ENCODE measurements at regions not wholly inside any gene's neighbourhood (a gene's known extent, or its start where the extent isn't known, plus 50 kb on each side); places are given as distances from the start of the nearest gene placed in this dataset.

DNA sequence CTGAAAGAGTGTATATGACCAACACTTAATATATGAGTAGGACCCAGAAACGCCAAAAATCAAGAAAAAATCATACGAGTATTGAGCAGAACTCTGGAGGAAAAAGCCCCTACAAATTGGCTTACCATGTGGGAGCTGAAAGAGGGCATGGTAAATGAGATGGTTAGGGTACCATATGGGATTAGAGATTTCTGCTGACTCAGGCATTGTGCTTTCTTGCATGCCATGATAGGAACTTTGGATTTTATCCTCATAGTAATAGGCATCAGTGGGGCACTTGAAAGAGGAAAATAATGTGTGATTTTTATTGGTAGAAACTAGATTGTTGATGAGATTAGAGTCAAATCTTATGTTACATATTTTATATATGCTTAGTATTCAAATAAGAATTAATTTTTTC is 271.1 kb downstream of the CBLN2 start:
- Histone ChIP-seq H3K36me3 (no peaks in the 10 kb centered on the region), H3K9me3 (no peaks in the 10 kb centered on the region), H3K27me3 (no peaks in the 10 kb centered on the region), H3K4me3 (no peak overlapping the region), H3K4me1 (no peaks in the 10 kb centered on the region), H3K27ac (no peak overlapping the region)
- intact Hi-C loops (cut with DNase I) = no loop called here
- TF ChIP-seq POLR2A (IDR thresholded peaks at IDR 0.05) = no peak
- TF ChIP-seq, protein P1, sequence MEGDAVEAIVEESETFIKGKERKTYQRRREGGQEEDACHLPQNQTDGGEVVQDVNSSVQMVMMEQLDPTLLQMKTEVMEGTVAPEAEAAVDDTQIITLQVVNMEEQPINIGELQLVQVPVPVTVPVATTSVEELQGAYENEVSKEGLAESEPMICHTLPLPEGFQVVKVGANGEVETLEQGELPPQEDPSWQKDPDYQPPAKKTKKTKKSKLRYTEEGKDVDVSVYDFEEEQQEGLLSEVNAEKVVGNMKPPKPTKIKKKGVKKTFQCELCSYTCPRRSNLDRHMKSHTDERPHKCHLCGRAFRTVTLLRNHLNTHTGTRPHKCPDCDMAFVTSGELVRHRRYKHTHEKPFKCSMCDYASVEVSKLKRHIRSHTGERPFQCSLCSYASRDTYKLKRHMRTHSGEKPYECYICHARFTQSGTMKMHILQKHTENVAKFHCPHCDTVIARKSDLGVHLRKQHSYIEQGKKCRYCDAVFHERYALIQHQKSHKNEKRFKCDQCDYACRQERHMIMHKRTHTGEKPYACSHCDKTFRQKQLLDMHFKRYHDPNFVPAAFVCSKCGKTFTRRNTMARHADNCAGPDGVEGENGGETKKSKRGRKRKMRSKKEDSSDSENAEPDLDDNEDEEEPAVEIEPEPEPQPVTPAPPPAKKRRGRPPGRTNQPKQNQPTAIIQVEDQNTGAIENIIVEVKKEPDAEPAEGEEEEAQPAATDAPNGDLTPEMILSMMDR (IDR thresholded peaks at IDR 0.05) = no peak
- DNase-seq (no peak), ATAC-seq (no peak)
- 46% methylated on average over 2 of the region's 2 CpGs for WGBS (ENCODE audit: insufficient coverage, low coverage, low lambda C conversion rate, missing lambda C conversion rate)

DNA sequence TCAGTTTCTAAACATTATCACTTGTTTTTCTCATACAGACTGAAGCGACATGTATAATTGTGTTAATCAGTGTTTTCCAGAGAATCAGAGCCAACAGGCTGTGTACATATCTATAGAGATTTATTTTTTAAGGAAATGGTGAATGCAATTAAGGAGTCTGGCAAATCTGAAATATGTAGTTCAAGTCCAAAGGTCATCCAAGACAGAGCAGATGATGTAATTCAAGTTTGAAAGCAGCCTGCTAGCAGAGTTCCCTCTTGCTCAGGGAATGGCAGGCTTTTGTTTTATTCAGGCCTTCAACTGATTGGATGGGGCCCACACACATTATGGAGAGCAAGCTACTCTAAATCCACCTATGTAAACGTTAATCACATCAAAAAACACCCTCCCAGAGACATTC is 282.6 kb downstream of the CBLN2 start:
- WGBS (ENCODE audit: insufficient coverage, low coverage, low lambda C conversion rate, missing lambda C conversion rate) = 34% methylated on average over 2 of the region's 2 CpGs
- ATAC-seq (no peak), DNase-seq (no peak)
- TF ChIP-seq, protein P1 (IDR thresholded peaks at IDR 0.05) = no peak
- TF ChIP-seq POLR2A (IDR thresholded peaks at IDR 0.05) = no peak
- intact Hi-C loops (cut with DNase I) = no loop called here
- no peaks in the 10 kb centered on the region for H3K4me1 ChIP-seq
- H3K36me3 ChIP-seq = no peaks in the 10 kb centered on the region
- H3K27ac ChIP-seq = no peak overlapping the region
- H3K9me3 ChIP-seq = no peaks in the 10 kb centered on the region
- H3K4me3 ChIP-seq = no peak overlapping the region
- H3K27me3 ChIP-seq = no peaks in the 10 kb centered on the region

DNA sequence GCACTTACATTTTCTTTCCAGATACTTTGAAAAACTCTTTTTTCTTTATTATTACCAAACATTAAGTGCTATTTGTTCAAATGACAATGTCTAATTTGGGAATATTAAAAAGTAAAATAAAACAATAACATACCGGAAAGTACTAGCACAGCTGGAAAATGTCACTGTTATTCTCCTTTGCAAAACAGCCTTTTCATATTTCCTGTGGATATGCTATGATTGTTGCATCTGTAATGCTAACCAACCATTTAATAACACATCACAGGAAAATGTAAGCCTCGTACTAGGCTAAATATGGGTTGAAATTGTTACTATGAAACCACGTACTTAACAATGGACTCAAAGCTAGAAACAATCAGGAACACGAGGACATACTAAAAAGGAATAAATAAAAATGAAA is 298.1 kb downstream of the CBLN2 start:
- Histone ChIP-seq H3K9me3 (no peaks in the 10 kb centered on the region), H3K27me3 (no peaks in the 10 kb centered on the region), H3K4me3 (no peak overlapping the region), H3K36me3 (no peaks in the 10 kb centered on the region), H3K4me1 (no peaks in the 10 kb centered on the region), H3K27ac (no peak overlapping the region)
- DNase-seq (no peak), ATAC-seq (no peak)
- TF ChIP-seq, protein P1 (IDR thresholded peaks at IDR 0.05) = no peak
- TF ChIP-seq POLR2A (IDR thresholded peaks at IDR 0.05) = no peak
- 32% methylated on average over 4 of the region's 4 CpGs for WGBS (ENCODE audit: insufficient coverage, low coverage, low lambda C conversion rate, missing lambda C conversion rate)
- intact Hi-C loops (cut with DNase I) = no loop called here

DNA sequence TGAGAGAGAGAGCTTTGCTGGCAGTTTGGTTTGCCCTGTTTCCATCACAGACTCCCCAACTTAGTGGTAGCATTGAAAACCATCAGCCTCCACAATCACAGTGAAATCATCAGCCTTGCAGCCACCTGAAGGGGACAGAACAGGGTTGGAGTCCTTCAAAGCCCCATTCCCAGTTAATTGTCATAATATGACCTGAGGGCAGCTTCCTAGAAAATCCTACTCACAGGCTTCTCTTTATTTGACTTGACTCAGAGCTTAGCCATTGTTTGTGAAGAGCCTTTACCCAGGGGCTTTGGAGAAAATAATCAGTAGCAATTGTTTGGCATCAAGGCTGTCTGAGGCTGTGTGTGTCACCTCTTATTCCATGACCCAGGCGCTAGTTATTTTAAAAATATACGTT is 308.7 kb downstream of the CBLN2 start:
- ATAC-seq (no peak), DNase-seq (no peak)
- 43% methylated on average over 2 of the region's 2 CpGs for whole genome bisulfite sequencing (ENCODE audit: insufficient coverage, low coverage, low lambda C conversion rate, missing lambda C conversion rate)
- TF ChIP-seq POLR2A (IDR thresholded peaks at IDR 0.05) = no peak
- TF ChIP-seq, protein P1 (IDR thresholded peaks at IDR 0.05) = no peak
- Histone ChIP-seq H3K4me3 (no peak overlapping the region), H3K27ac (no peak overlapping the region), H3K9me3 (no peaks in the 10 kb centered on the region), H3K36me3 (no peaks in the 10 kb centered on the region), H3K4me1 (no peaks in the 10 kb centered on the region), H3K27me3 (no peaks in the 10 kb centered on the region)
- intact Hi-C loops (cut with DNase I) = no loop called here

DNA sequence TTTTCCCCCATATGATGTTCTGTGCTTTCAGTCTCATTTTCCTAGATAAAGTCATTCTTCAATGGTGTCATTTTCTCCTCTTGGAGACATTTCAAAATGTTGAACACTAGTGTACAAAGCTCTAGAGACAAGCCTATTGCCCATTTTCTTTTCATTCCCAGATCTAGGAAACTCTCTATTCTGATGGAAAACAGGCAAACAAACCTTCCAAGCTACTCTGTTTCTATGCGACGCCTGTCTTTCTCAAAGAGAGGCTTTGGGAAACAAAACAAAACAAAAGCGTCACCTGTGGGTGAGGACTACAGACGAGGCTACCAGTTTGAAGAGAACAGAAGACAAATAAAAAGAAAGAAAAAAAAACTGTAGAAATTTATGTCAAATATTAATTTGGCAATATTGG is 311.0 kb downstream of the CBLN2 start:
- Histone ChIP-seq H3K27me3 (no peaks in the 10 kb centered on the region), H3K4me3 (no peak overlapping the region), H3K27ac (no peak overlapping the region), H3K36me3 (no peaks in the 10 kb centered on the region), H3K9me3 (no peaks in the 10 kb centered on the region), H3K4me1 (no peaks in the 10 kb centered on the region)
- ATAC-seq = no peak
- no peak for DNase-seq
- no peak for TF ChIP-seq POLR2A (IDR thresholded peaks at IDR 0.05)
- TF ChIP-seq, protein P1 (IDR thresholded peaks at IDR 0.05) = no peak
- 43% methylated on average over 4 of the region's 4 CpGs for WGBS (ENCODE audit: insufficient coverage, low coverage, low lambda C conversion rate, missing lambda C conversion rate)
- intact Hi-C loops (cut with DNase I) = no loop called here

Data from right lobe of liver (tissue), 6 donors.